SK-N-SH (cell line): ENCODE measurements at regions not wholly inside any gene's neighbourhood (a gene's known extent, or its start where the extent isn't known, plus 50 kb on each side); places are given as distances from the start of the nearest gene placed in this dataset.

Source experiments
- TAF1 ChIP-seq: IDR thresholded peaks from 2 replicates; pipeline ENCODE4 v1.6.1; 2012; ENCODE audit warnings: low read depth, mild to moderate bottlenecking, low read length, moderate library complexity, borderline replicate concordance
- TCF12 ChIP-seq: IDR thresholded peaks from 2 replicates; pipeline ENCODE4 v1.4.0; 2012
- TF ChIP-seq, protein P1 (sequence below): IDR thresholded peaks from 2 replicates; pipeline ENCODE4; 2012

DNA sequence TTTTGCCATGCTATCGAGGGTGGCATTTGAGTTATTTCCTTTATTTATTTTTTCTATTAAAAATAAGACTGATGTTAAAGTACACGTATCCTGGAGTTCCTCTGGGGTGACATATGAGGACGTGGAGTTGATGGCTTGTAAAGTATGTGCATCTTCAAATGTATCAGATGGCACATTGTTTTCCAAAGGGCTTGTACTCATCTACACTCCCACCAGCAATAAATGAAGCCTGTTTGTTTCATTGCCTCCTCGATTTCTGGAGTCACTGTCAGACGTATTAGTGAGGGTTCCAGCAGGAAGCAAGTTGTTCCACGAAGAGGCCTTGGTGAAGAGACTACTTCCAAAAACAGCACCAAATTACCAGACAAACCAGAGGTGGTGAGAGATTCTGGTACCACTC lies 423.9 kb downstream of the NPHP4 start:
- TF ChIP-seq TAF1, result no peak
- no peak for TF ChIP-seq TCF12
- TF ChIP-seq, protein P1, sequence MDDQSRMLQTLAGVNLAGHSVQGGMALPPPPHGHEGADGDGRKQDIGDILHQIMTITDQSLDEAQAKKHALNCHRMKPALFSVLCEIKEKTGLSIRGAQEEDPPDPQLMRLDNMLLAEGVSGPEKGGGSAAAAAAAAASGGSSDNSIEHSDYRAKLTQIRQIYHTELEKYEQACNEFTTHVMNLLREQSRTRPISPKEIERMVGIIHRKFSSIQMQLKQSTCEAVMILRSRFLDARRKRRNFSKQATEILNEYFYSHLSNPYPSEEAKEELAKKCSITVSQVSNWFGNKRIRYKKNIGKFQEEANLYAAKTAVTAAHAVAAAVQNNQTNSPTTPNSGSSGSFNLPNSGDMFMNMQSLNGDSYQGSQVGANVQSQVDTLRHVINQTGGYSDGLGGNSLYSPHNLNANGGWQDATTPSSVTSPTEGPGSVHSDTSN, result no peak
